MM.1S (cell line): ENCODE measurements at regions not wholly inside any gene's neighbourhood (a gene's known extent, or its start where the extent isn't known, plus 50 kb on each side); places are given as distances from the start of the nearest gene placed in this dataset.

ENCODE experiments used
- EZH2 ChIP-seq: fragments of 300-600 bp; sonication (generic); optimal IDR thresholded peaks from 2 replicates; pipeline ENCODE3; 2017; ENCODE audit warnings: low read depth, mild to moderate bottlenecking, antibody characterized with exemption, low read length, mixed read lengths
- EZH2phosphoT487 ChIP-seq: fragments of 300-600 bp; sonication (generic); IDR thresholded peaks from 2 replicates; pipeline ENCODE4 v1.6.1; 2018; ENCODE audit warnings: antibody characterized with exemption, low read length
- TF ChIP-seq, protein P1 (sequence below): fragments of 300-600 bp; sonication (generic); IDR thresholded peaks from 2 replicates; pipeline ENCODE4 v1.5.1; 2016; ENCODE audit warnings: antibody characterized with exemption, low read length, mixed read lengths

DNA sequence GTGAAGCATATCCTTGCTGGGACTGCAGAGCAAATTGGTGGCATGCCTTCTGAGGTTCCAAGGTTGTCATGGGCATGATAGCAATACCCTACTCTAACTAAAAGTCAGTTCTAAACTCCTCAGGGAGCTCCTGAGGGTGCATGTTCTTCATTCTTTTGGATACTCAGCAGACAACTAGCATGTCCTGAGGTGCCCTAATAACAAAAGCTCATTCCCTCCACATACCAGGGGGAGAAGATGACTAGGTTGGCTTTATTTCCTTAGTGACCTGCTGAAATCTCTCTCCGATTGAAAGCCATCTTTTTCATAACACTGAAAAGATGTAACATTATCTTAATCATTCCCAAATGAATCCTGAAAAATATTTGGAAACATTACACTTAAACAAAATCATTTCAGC, 188.7 kb upstream of the IGF1 start:
- no peak for TF ChIP-seq EZH2
- TF ChIP-seq, protein P1, sequence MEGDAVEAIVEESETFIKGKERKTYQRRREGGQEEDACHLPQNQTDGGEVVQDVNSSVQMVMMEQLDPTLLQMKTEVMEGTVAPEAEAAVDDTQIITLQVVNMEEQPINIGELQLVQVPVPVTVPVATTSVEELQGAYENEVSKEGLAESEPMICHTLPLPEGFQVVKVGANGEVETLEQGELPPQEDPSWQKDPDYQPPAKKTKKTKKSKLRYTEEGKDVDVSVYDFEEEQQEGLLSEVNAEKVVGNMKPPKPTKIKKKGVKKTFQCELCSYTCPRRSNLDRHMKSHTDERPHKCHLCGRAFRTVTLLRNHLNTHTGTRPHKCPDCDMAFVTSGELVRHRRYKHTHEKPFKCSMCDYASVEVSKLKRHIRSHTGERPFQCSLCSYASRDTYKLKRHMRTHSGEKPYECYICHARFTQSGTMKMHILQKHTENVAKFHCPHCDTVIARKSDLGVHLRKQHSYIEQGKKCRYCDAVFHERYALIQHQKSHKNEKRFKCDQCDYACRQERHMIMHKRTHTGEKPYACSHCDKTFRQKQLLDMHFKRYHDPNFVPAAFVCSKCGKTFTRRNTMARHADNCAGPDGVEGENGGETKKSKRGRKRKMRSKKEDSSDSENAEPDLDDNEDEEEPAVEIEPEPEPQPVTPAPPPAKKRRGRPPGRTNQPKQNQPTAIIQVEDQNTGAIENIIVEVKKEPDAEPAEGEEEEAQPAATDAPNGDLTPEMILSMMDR: no peak
- TF ChIP-seq EZH2phosphoT487: no peak
